ENCODE measurements at regions not wholly inside any gene's neighbourhood (a gene's known extent, or its start where the extent isn't known, plus 50 kb on each side); places are given as distances from the start of the nearest gene placed in this dataset.

DNA sequence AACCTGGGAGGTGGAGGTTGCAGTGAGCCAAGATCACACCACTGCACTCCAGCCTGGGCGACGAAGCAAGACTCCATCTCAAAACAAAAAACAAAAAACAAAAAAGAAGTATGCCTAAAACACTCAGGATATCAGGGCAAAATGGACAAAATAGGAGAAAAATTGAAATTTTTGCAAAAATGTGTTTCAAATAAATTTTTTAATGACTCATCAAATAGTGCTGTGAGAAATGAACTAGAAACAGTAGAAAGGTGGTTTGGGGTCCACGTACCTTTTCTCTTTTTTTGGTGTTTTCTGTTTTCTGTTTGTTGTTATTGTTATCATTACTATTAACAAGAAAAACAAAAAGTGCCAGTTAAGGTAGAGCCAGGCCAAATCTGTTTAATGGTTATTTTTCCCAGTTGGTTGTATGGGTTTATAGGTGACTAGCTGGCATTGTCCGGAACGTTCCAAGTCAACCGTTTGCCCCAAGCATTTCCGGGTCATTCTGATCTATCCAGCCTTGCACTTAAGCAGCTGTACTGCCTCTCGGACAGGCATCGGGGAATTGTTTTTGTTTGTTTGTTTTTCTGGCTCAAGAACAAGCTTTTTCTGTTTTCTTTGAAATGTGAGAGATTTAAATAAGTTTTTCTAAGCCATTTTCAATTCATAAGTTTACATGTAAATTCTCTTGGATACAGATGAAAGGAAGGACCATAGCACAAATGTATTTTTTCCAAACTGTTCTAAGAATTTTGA is 157.0 kb upstream of the NEBL start:
- peaks cover 5% of the 10 kb centered on the region for H3K27me3 Mint-ChIP-seq (ENCODE audit: low read depth)
- peaks cover 18% of the 10 kb centered on the region for H3K9me3 Mint-ChIP-seq (ENCODE audit: low read depth)
- peaks cover 12% of the 10 kb centered on the region for H3K36me3 Mint-ChIP-seq (ENCODE audit: low read depth)
- H3K27ac Mint-ChIP-seq (ENCODE audit: unreplicated experiment), result no peak overlapping the region
- no peaks in the 10 kb centered on the region for H3K4me1 Mint-ChIP-seq (ENCODE audit: low read depth)
- no peak for DNase-seq (ENCODE audit: low spot score)
- H3K4me3 Mint-ChIP-seq (ENCODE audit: unreplicated experiment), result no peak overlapping the region
- no peak for TF ChIP-seq CTCF (IDR thresholded peaks at IDR 0.05)

- DNase-seq (ENCODE audit: low spot score), result no peak
- TF ChIP-seq CTCF (IDR thresholded peaks at IDR 0.05), result no peak
- Mint-ChIP-seq H3K4me1 (ENCODE audit: low read depth) (peaks cover 2% of the 10 kb centered on the region), H3K4me3 (ENCODE audit: unreplicated experiment) (no peak overlapping the region), H3K9me3 (ENCODE audit: low read depth) (peaks cover 16% of the 10 kb centered on the region), H3K27ac (ENCODE audit: unreplicated experiment) (no peak overlapping the region), H3K36me3 (ENCODE audit: low read depth) (peaks cover 10% of the 10 kb centered on the region), H3K27me3 (ENCODE audit: low read depth) (peaks cover 5% of the 10 kb centered on the region)
Measured at GRCh38 chr10:21052709-21053104, 155.6 kb upstream of the NEBL start.

DNA sequence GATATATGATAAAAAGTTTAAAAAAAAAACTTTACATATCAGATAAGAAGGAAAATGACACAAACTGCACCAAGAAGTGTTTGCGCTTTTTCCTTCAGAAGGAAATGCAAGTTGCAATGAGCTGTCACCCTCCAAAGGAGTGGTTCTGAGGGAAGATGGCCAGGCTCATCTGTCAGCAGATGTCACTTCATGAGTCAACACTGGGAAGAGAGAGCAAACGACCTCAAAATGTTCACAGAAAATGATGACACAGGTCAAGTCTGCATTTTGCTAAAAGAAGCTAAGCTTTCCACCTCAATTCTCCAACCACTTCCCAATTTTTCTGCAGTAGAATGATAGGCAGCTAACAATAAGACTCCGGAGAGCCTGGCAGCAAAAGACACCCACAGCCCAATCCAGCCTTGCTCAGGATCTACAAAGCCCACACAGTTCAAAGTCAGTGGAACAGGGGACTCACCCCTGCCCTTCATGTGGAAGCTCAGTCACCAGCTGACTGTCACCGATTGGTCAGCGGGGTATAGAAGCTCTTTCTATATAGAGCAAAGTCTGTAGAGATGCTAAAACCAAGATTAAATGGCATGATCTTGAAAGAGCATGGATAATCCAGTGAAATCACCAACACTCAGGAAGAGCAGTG is 155.1 kb upstream of the NEBL start:
- peaks cover 5% of the 10 kb centered on the region for H3K27me3 Mint-ChIP-seq (ENCODE audit: low read depth)
- H3K9me3 Mint-ChIP-seq (ENCODE audit: low read depth), result peaks cover 16% of the 10 kb centered on the region
- no peak for DNase-seq (ENCODE audit: low spot score)
- TF ChIP-seq CTCF (IDR thresholded peaks at IDR 0.05), result no peak
- H3K27ac Mint-ChIP-seq (ENCODE audit: unreplicated experiment), result no peak overlapping the region
- H3K36me3 Mint-ChIP-seq (ENCODE audit: low read depth), result peaks cover 10% of the 10 kb centered on the region
- H3K4me3 Mint-ChIP-seq (ENCODE audit: unreplicated experiment), result no peak overlapping the region
- peaks cover 5% of the 10 kb centered on the region for H3K4me1 Mint-ChIP-seq (ENCODE audit: low read depth)

GRCh38 chr10:21049482-21049881 is 152.4 kb upstream of the NEBL start:
- H3K4me1 Mint-ChIP-seq (ENCODE audit: low read depth), result peaks cover 11% of the 10 kb centered on the region
- peaks cover 10% of the 10 kb centered on the region for H3K36me3 Mint-ChIP-seq (ENCODE audit: low read depth)
- no peak overlapping the region for H3K4me3 Mint-ChIP-seq (ENCODE audit: unreplicated experiment)
- no peak for DNase-seq (ENCODE audit: low spot score)
- H3K27ac Mint-ChIP-seq (ENCODE audit: unreplicated experiment), result no peak overlapping the region
- H3K27me3 Mint-ChIP-seq (ENCODE audit: low read depth), result peaks cover 5% of the 10 kb centered on the region
- no peak for TF ChIP-seq CTCF (IDR thresholded peaks at IDR 0.05)
- H3K9me3 Mint-ChIP-seq (ENCODE audit: low read depth), result peaks cover 16% of the 10 kb centered on the region

DNA sequence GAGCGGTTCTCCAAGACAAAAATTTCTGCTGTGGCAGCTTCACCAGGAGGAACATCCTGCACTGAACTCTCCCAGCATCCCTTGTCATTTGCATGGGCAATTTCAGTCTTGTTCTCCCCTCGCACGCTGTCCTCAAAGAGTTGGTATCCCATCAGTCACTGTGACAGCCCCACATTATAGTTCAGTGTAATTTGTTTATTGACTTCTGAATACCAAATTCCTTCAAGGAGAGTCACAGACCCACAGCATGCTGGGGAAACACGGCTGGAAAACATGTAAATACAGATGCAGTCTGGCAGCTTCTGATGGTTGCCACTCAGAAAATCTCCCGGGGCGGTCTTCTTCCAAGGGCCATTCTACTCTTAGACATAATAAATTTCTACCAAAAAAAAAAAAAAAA is 151.0 kb upstream of the NEBL start:
- Mint-ChIP-seq H3K27ac (ENCODE audit: unreplicated experiment) (no peak overlapping the region), H3K36me3 (ENCODE audit: low read depth) (peaks cover 10% of the 10 kb centered on the region), H3K4me1 (ENCODE audit: low read depth) (peaks cover 12% of the 10 kb centered on the region), H3K27me3 (ENCODE audit: low read depth) (peaks cover 5% of the 10 kb centered on the region), H3K9me3 (ENCODE audit: low read depth) (peaks cover 16% of the 10 kb centered on the region), H3K4me3 (ENCODE audit: unreplicated experiment) (no peak overlapping the region)
- TF ChIP-seq CTCF (IDR thresholded peaks at IDR 0.05), result no peak
- DNase-seq (ENCODE audit: low spot score), result no peak
